Activated naive CD4-positive, alpha-beta T cell treated with anti-CD3 and anti-CD28 coated beads, Interleukin-2, amount 50 U/mL, for 16 hours (primary cell): ENCODE measurements at regions not wholly inside any gene's neighbourhood (a gene's known extent, or its start where the extent isn't known, plus 50 kb on each side); places are given as distances from the start of the nearest gene placed in this dataset.
"Not testable (repeated sequence)": the region's sequence is repeated elsewhere in the genome, so short reads cannot be mapped to it uniquely, and the experiment has no call there.

Experiments used
- DNase-seq: peaks from one replicate; pipeline ENCODE4 v3.0.0-alpha.2; 2020

DNA sequence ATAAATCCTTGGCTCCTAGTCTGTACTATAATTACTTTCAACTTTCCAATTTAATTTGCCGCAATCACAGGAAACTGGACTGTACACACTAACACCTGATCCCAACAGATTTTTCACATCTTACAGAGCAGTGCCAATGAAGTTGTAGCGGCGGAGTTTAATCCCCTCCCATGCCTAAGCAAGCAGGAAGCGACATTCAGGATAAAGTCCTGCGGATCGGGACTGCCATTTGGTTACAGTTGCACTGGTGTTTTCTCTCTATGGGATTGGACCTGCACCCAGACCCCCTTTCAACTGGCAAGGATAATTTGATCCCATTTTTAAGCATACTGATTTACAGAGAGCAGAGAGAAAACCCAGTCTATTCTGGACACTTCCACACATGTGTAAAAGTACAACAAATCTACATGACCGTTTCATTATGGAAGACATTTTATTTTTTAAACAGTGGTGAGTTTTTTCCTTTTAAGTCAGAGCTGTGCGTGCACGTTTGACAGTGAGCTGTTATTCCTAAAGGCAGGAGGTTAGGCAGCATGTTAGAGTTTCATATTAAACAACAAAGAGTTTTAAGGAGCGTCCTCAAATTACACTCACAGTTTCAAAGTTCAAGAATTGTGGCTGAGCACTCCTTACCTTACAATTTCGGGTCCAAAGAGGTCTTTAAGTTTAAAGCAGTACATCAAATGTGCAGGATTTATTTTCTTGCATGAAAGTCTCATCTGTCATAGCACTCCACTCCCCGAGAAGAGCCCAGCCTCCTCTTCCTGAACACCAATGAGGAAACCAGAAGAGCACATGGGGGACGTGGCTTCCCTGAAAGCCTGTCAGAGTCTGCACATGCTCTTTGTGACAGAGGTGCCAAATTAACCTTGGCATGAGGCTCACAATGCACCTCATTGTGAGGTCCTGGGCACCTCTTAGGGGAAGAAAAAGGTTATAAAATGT, 141.6 kb upstream of the RFC3 start:
- DNase-seq = no peak

DNA sequence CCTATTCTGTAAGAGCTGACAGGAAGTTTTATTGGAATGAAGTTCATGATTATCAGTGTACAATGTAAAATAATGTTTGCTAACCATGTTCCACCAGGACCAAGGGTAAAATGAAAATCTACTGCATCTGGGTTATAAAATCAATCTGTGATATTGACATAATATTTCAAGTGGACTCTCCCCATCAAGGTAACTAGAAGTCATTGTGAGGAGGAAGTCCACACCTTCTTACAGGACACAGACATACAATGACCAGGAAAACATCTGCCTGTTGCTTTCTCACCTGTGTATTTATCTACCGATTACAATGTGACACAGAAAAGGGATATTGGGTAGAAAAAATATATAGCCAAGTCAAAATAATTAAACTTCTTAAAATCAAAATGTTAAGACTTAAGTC, 140.7 kb upstream of the RFC3 start:
- DNase-seq = no peak

DNA sequence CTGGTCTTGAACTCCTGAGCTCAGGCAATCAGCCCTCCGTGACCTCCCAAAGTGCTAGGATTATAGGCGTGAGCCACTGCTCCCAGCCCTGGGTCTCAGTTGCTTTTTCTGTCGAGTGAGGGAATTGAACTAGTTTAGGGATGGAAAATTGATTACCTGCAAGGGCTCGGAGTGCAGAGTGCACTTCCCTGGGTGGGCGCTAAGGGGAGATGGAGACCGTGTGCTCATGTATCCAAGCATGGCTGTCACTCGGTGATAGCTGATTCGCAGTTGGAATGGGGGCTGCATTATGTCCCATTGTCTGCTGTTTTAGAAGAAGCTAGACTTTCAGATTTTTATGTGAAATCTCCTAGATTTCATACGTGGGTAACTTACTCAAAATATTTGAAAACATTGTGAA, 139.9 kb upstream of the RFC3 start:
- no peak for DNase-seq

DNA sequence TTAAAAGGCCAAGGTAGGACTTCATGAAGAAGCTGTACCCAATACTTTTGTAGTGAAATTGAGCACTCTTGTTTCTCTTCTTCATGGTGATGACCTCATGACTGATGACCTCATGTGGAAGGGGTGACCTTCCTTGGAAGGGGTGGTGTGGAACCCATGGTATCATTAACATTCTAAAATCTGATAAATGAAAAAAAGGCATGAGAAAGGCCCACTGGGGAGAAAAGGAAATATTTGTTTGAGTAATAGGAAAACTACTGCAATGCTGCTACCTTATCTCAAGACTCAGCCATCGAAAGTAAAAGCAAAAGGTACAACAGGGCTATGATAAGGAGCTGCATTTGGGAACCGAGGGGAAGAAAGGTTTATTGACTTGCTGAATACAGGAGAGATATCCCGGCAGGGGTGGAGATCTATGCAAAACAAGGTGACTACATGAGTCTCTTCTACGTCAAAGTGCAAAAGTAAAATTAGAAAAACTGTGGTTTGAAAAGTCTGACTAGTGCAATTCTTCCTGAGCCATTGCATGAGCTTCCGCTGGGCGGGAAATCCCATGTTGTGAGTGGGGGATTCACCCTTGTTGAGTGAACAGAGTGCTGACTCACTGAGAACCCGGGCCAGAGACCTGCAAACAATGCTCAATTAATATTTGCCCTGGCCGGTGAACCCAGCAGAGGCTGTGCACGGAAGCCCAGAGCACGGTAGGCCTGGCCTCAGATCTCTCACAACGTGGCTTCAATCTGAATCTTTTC, 138.9 kb upstream of the RFC3 start:
- peak; percentile 45 for DNase-seq

DNA sequence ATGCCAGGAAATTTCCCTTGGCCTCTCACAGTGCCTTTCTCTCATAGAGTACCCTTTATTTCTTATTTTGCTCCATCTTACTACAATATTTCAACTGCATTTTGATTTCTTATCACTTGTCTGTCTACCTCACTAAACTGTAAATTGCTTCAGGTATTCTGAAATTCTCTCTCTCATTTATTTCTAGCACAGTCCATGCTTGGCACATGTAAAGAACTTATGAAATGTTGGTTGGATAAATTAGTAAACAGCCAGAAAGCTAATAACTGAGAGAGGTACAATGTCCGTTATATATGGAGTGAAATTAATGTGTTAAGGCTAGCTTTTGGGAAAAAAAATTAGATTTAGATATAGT, 138.3 kb upstream of the RFC3 start:
- DNase-seq = no peak

DNA sequence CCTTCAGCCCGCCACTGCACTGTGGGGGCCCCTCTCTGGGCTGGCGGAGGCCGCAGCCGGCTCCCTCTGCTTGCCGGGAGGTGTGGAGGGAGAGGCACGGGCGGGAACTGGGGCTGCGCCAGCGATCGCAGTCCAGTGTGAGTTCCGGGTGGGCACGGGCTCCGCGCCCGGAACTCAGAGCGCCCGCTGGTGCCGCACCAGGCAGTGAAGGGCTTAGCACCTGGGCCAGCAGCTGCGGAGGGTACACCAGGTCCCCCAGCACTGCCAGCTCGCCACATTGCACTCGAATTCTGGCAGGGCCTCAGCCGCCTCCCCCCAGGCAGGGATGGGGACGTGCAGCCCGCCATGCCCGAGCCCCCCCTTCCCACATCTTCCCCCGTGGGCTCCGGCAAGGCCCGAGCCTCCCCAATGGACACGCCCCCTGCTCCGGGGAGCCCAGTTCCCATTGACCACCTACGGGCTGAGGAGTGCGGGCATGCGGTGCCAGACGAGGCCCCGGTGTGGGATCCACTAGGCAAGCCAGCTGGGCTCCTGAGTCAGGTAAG, 135.9 kb upstream of the RFC3 start:
- DNase-seq = no peak

DNA sequence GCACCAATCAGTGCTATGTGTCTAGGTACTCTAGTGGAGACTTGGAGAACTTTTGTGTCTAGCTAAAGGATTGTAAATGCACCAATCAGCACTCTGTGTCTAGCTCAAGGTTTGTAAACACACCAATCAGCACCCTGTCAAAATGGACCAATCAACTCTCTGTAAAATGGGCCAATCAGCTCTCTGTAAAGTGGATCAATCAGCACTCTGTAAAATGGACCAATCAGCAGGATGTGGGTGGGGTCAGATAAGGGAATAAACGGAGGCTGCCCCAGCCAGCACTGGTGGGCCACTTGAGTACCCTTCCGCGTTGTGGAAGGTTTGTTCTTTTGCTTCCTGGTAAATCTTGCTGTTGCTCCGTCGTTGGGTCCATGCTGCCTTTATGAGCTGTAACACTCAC, 135.3 kb upstream of the RFC3 start:
- DNase-seq = not testable (repeated sequence)

DNA sequence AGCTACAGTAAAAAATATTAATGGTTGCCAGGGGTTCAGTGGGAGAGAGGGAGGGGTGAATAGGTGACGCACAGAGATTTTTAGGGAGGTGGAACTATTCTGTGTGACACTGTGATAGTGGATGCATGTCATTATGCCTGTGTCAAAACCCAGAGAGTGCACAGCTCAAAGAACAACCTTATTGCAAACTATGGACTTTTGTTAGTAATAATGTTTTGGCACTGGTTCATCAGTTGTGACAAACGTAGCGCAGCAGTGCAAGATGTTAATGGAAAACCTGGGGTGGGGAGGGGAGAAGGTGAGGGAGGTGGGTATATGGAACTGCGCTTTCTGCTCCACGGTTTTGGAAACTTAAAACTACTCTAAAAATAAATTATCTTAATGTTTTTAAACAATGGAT, 134.6 kb upstream of the RFC3 start:
- no peak for DNase-seq

DNA sequence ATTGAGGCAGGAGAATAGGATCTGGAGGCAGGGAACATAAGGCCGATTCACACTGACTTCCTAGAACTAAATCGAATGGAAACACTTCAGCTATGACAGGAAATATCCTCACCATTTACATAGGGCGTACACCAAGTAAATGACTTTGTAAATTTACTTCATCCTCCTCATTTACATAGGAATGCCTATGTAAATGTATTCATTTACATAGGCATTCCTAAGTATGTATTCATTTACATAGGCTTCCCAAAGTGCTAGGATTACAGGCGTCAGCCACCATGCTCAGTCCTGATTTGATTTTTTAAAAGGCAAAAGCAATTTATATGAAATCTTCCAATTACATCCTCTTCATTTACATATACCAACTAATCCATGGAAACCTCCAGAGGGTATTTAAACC, 133.1 kb upstream of the RFC3 start:
- no peak for DNase-seq

DNA sequence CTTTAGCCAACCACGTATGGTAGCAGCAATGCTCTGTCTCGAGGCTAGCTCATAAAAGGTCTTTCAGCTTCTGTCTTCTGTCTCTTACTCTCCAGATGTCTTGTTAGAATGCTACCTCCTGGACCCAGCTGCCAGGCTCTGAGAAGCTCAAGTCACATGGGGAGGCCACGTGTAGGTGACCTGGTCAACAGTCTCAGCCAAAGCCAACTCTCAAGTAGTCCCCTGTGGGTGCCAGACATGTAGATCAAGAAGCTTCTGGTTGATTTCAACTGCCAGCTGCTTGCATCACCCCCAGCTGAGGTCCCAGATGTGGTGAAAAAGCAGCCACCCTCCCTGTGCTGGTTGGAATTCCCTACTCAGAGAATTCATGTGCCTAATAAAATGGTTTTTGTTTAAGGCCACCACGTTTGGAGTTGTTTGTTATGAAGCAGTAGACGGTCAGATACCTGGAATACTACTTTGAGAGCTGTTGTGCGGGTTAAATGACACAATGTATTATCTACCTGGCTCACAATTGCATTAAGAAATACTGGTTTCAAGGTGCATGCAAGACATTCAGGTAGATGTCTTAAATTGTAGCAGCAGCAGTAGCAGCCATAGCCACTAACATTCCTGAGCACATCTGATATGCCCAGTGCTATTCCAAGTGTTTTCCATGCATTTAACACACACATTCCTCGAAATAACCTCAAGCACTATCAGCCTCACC, 131.0 kb upstream of the RFC3 start:
- no peak for DNase-seq

DNA sequence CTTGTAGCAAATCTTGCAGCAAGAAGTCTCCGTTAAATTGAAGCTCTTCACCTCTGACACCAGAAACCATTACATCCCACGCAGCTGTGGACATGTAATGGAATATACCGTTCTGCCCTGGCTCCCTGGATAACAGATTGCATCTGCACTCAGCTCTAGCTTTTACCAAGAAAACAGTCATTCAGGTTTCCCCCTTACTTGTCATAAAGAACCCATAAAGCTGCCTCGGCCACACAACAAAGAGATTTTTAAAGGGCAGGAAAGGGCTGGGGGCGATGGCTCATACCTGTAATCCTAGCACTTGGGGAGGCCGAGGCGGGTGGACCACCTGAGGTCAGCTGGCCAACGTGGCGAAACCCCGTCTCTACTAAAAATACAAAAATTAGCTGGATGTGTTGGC, 127.6 kb upstream of the RFC3 start:
- DNase-seq = no peak

DNA sequence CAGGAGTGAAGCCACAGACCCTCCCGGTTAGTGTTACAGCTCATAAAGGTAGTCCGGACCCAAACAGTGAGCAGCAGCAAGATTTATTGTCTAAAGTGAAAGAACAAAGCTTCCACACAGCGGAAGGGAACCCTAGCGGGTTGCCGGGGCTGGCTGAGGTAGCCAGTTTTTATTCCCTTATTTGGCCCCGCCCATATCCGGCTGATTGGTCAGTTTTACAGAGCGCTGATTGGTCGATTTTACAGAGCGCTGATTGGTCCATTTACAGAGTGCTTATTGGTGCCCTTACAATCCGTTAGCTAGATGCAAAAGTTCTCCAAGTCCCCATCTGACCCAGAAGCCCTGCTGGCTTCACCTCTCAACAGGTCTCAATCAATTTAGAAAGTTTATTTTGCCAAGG, 126.0 kb upstream of the RFC3 start:
- DNase-seq = no peak

DNA sequence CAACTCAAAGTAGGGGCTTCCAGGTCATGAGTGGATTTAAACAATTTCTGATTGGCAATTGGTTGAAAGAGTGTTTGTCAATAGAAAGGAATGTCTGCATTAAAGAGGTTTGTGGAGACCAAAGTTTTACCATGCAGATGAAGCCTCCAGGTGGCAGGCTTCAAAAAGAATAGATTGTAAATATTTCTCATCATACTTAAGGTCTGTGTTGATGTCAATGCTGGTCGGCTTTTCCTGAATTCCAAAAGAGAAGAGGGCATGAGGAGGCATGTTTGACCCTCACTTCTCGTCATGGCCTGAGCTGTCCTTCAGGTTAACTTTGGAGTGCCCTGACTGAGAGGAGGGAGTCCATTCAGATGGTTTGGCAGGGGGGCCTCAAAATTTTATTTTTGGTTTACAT, 125.4 kb upstream of the RFC3 start:
- DNase-seq = no peak

DNA sequence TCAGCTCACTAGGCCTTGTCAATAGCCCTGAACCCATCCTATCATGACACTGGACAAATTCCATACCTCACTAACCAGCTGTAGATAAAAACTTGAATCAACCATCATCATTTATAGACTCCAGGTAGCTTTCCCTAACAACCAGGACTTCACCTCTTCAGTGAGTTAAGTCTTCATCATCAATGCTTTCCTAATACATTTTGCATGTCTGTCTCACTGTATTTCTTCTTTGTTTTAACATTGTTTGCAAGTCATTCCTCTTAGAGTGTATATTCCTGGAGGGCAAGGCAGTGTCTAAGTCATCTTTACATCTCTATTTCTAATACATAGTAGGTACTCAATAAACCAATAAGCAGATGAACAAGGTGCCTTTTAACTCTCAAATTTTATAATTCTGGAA, 123.4 kb upstream of the RFC3 start:
- no peak for DNase-seq

DNA sequence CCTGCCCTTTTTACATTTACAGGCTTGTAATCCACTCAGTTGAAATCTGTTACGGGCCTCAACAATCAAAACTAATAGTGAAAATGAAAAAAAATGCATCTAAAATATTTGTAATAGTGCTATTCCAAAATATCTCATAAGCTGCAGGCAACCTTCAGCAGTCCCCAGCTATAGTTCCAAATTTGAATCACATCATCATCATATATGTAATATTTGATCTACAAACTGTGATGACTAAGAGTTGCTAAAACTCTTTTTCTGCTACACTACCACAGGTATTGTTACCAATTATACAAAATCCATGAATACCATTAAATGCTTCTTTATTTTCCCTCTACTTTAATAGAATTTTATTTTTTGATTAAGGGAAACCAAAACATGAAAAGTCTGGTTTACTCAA, 121.4 kb upstream of the RFC3 start:
- no peak for DNase-seq

DNA sequence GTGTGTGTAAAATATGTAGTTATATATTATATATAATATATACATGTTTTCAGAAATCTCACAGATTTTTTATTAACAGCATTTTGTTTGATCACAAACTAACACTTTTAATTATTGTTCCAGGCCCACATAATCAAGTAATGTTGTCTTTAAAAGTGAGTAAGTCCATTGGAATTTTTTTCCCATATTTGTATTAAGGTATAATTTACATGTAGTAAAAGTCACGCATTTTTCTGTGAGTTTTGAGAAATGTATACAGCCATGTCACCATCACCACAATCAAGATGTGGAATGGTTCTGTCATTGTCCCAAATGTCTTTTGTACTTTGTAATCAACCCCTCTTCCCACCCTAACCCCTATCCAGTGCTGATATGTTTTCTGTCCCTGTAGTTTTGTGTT, 120.0 kb upstream of the RFC3 start:
- DNase-seq = no peak

DNA sequence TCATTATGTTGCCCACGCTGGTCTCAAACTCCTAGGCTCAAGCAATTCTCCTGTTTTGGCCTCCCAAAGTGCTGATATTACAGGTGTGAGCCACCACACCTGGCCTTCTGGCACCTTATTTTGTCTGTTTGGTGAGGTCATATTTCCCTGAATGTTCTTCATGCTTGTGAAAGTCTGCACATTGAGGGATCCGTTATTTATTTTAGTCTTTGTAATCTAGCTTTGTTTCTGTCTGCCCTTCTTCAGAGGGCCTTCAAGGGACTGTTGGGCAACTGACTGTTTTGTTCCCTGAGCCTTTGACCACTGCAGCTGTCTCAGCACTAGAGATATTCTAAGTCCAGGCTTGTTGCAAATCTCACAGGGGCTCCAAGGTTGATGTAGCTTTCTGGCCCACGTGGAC, 110.5 kb upstream of the RFC3 start:
- no peak for DNase-seq

DNA sequence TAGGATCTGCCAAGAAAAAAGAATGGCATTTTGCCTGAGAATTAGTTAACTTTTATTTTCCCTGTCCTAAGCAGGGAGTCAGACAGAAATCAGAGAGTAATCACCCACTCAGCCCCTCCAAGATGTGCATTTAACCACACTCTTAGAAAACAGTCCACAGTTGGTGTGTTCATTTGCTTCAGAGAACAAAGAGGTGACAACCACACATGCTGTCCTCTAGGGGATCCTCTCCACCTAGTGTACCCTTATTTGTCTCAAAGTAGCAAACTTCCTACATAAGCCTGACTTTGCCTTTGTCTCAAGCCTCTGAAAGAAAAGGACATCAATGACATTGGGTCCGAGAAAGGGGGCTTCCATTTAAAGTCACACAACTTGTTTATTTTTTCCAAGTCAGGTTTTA, 107.0 kb upstream of the RFC3 start:
- DNase-seq = no peak

DNA sequence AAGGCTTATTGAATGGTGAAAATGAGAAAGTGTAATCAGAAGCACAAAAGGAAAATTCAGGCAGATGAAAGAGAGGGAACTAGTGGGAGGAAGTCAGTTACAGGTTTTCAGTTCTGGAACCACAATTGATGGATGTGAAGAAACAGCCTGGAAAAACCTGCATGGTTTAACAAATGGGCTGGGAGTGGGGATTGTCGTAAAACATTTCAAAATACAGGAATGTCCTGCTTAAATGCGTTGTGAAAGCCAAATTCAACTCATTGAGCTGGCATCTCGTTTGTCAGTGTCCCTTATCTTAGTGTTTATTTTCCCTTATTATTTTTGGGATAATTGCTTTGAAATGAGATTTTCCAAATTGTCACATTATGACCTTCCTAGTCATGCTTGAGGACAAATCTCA, 106.5 kb upstream of the RFC3 start:
- no peak for DNase-seq

DNA sequence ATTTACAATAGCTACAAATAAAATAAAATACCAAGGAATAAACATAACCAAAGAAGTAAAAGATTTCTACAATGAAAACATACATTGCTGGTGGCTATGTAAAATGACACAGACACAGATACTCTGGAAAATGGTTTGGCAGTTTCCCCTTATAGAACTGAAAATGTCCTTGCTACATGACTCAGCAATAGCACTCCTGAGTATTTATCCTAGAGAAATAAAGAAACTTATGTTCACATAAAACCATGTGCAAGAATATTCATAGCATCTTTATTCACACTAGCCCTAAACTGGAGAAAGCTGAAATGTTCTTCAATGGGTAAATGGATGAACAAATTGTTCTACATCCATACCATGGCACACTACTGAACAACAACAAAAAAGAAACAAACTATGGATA, 100.2 kb upstream of the RFC3 start:
- no peak for DNase-seq

DNA sequence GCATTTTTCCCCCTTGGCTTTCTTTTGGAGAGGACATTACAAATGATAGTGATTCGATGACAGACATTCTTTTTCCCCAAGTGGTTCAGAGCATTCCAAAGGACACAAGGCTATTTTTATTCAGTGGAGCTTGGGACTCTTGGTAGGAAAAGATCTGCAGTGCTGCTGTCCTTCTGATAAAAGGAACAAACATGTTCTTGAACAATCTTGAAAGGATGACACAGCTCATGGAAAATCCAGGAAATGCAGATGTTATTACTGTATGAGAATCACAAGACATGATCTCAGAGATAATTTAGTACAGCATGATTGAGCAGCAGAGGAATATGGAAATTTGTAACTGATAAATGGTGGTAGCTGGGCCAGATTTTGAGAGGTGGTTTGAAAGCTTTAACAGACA, 96.2 kb upstream of the RFC3 start:
- DNase-seq = no peak

DNA sequence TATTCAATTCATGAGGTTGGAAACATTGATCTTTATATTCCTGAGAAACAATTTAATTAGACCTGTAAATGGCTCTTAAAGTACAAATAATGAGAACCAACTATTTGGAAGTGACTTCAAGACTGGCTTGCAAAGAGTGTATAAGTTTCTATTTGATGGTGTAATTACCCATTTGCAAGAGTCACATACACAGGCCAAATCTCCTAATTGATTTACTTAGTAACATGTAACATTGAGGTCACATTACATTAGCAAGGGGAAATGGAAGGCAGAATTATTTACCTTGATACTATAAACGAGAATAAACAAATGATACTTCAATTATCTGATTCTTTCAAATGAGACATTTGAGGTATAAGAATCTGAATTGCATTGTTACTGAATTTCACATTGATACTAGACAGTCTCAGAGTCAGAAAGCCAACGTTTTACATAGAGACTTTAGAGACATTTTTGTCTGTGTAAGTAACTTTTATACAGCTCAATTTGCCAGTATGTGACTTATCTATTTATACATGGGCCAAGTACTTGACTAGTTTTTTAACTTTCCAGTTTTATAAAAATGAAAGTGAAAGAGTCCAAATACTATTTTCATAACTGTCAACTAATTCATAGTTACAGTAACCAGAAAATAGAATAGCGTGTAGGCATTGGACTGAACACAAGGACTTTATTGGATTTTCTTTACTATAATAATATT, 95.6 kb upstream of the RFC3 start:
- DNase-seq = no peak

DNA sequence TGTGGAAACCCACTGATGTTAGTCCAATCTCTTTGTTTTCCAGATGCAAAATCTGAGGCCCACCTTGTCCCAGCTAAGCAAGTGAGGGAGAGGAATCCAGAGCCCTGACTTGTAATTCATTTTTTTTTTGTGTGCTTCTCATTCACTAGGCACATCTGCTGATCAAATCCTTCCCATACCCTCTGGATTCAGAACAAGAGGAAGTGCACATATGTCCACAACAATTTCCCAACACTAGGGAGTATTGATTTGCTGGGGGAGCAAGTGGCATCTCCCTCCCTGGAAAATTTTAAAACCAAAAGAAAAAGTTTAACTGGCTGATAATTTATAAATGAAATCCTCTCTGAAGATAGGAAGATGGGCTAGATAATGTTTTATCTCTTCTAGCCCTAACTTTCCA, 94.6 kb upstream of the RFC3 start:
- DNase-seq = no peak
